GM18498 (cell line): ENCODE measurements at regions not wholly inside any gene's neighbourhood (a gene's known extent, or its start where the extent isn't known, plus 50 kb on each side); places are given as distances from the start of the nearest gene placed in this dataset.
A peak's percentile ranks its signal among the peaks of the same experiment; 100 is the strongest.
"Not testable (repeated sequence)": the region's sequence is repeated elsewhere in the genome, so short reads cannot be mapped to it uniquely, and the experiment has no call there.

Experiments used
- ATAC-seq: cut with Tn5 transposase; IDR thresholded peaks from one replicate; pipeline ENCODE4 v1.9.1; 2021; ENCODE audit warnings: mild to moderate bottlenecking, moderate library complexity; ENCODE audit not compliant: unreplicated experiment

DNA sequence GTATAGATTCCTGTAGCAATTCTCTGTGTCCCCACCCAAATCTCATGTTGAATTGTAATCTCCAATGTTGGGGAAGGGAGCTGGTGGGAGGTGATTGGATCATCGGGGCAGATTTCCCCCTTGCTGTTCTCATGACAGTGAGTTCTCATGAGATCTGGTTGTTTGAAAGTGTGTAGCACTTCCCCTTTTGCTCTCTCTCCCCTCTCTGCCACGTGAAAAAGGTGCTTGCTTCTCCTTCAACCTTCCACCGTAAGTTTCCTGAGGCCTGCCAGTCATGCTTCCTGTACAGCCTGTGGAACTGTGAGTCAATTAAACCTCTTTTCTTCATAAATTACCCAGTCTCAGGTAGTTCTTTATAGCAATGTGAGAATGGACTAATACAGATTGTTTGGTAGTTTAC, 175.3 kb upstream of the ACO1 start:
- ATAC-seq = not testable (repeated sequence)

DNA sequence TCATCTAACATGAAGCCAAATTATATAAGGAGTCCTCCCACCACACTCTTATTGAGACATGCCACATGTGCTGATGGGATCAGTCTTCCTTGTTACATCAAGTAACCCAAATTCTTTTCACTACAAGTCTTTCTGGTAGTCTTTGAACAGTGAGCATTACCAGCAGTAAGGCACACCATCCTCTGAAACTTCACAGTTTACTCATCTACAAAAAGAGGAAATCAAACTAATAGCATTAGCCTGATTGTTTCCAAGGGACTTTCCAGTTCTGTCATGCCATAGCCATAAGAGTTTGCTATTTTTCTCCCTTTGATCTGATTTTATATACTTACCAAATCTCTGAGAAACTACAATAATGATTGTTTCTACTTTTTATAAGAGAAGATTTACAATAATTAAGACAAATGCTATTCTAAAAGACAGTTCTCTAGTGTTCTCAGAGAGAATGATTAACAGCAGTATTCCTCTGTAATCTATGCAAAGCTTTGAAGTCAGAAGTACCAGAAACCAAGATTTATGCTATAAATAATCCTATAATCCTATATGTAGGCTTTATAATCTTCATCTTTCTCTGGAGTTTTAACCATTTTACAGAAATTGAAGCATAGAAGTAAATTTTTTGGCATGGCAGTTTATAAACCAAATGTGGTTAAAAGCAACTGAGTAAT, 166.2 kb upstream of the ACO1 start:
- ATAC-seq = peak; percentile 99

DNA sequence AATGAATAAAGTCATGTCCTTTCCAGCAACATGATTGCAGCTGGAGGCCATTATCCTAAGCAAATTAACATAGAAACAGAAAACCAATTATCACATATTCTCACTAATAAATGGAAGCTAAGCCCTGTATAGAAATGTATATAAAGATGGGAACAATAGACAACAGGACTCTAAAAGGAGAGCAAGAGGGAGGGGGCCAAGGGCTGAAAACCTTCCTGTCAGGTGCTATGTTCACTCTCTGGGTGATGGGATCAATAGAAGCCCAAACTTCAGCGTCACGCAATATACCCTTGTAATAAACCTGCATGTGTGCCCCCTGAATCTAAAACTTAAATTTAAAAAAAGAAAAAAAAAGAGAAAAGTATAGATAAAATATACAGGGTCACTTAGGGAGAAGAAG, 163.7 kb upstream of the ACO1 start:
- ATAC-seq = no peak

DNA sequence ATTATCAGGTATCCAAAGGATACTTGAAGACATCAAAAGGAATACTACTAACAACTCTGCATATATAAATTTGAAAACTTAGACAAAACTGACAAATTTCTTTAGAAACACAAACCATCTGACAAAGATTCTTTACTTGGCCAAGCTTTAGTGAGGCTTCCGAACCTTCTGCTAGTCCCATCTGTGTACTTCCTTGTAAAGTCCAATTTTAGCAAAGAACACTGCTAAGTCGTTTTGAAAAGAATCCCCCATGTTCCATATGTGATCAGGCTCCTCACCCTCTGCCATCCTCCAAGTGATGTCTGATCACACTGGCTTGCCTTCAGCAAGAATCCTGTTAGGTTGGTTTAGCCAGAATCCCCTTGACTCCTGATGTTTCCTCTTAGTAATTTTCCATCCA, 150.0 kb upstream of the ACO1 start:
- ATAC-seq = no peak

- no peak for ATAC-seq
Observed at GRCh38 chr9:32247168-32247567, 137.3 kb upstream of the ACO1 start.

GRCh38 chr9:32248189-32248712, 136.2 kb upstream of the ACO1 start:
- ATAC-seq = no peak

DNA sequence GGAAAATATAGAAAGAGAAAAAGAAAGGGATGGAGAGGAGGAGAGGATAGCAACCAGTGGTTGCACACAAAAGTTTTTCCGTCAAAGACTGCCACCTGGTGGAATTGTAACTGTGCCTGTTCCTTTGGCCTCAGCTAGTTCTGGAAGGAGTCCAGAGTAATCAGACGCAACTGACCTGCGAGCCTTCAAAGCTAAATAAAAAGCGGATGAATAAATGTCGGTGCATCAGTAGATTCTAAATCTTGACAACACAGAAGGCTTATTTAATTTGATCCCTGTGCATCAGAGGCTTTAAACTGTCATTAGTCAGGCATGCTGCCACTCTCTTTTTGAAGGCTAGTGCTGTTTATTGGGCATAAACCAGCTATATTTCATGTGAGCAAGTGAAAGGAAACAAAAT, 132.9 kb upstream of the ACO1 start:
- peak; percentile 93 for ATAC-seq

- ATAC-seq = no peak
Observed at GRCh38 chr9:32253731-32254130, 130.7 kb upstream of the ACO1 start.

GRCh38 chr9:32255026-32255425, 129.4 kb upstream of the ACO1 start:
- no peak for ATAC-seq

DNA sequence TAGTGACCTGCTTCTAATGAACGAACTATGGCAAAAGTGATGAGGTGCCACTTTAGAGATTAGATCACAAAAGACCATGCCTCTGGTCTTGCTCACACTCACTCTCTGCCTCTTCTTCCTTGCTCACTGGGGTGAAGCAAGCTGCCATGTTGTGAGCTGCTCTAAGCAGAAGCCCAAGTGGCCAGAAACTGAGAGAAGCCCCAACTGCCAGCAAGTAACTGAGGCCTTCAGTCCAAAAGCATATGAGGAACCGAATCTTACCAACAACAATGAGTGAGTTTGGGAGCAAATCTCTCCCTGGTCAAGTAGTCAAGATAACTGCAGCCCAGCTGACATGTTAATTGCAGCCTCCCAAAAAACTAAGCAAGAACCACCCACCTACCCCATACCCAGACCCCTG, 126.0 kb upstream of the ACO1 start:
- no peak for ATAC-seq

GRCh38 chr9:32260151-32260862, 124.1 kb upstream of the ACO1 start:
- no peak for ATAC-seq

GRCh38 chr9:32264170-32264864, 120.1 kb upstream of the ACO1 start:
- ATAC-seq = no peak

DNA sequence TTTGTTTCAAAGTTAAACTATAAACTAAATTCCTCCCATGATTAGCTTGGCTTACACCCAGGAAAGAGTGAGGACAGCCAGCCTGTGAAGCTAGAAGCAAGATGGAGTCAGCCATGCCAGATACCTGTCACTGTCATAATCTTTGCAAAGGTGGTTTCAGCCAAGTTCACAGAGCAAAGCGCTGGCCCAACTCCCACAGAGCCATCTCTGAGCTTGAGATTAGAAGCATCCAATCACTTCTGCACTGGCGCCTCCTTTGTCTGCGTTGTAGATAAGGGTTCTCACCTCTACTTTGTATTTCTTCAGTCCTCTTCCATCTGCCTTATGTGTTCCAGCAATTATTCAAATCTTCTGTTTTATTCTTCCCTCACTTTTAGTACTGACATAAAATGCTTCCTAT, 119.4 kb upstream of the ACO1 start:
- no peak for ATAC-seq

- ATAC-seq = no peak
Observed at GRCh38 chr9:32278991-32279390, 105.5 kb upstream of the ACO1 start.

GRCh38 chr9:32289756-32290155, 94.7 kb upstream of the ACO1 start:
- ATAC-seq = no peak

- no peak for ATAC-seq
Observed at GRCh38 chr9:32291370-32291769, 93.1 kb upstream of the ACO1 start.

- ATAC-seq = no peak
Observed at GRCh38 chr9:32292611-32293010, 91.8 kb upstream of the ACO1 start.

DNA sequence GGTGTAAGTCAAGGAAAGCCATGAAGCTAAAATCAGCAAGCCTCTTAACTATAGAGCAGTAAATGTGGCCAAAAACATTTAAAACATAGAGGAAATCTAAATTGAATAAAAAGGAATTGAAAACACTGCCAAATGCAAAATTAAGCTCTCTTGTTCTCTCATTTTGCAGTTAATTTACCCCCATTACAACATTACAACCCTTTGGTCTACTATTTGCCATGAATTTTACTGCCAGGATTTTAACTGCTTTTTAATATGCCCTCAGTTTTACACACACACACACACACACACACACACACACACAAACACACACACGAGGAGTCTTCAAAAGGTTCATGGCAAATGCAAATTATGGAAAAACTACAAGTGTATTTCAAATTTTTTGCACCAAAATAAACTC, 91.4 kb upstream of the ACO1 start:
- no peak for ATAC-seq

DNA sequence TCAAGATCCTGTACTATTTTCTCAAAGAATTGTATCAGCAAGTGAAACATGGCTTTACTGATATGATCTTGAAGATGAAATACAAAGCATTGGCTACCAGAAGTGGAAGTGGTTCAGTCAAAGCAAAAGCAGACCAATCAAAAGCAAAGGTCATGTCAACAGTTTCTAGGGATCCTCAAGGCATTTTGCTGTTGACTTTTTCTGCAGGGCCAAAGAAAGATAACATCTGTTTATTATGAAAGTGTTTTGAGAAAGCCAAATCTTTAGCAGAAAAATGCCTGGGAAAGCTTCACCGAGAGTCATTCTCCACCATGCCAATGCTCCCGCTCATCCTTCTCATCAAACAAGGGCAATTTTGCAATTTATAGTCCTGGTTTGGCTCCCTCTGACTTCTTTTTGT, 90.3 kb upstream of the ACO1 start:
- no peak for ATAC-seq

DNA sequence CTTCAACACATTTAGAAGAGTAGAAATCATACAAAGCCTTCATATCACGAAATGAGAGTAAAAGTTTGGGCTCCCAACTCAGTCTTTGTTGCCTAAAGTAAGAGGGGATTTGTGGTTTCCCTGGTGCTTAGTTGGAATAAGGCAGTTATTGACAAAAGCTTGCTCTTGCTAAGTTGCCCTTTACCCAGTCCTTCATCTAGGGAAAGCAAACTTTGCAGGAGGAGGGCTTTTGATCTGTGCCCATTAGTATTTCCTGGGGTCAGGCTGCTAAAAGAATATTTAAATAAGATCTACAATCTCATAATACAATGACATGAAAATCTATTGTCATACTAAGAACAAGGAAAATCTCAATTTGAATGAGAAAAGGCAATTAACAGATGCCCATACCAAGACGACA, 84.1 kb upstream of the ACO1 start:
- ATAC-seq = no peak

DNA sequence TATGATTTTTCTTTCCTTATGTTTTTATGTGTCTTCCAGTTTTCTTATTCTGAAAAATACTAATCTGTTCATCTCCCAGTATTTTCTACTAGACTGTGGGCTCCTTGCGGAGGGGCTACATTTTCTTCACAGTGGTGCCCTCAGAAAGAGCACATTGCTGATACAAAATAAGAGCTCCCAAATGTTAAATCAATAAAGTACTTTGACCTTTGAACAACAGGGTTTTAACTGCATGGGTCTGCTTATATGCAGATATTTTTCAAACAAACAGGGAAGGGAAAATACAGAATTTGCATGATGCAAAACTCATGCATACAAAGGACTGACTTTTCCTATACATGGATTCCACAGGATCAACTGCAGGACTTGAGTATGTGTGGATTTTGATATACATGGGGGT, 79.9 kb upstream of the ACO1 start:
- ATAC-seq = no peak

DNA sequence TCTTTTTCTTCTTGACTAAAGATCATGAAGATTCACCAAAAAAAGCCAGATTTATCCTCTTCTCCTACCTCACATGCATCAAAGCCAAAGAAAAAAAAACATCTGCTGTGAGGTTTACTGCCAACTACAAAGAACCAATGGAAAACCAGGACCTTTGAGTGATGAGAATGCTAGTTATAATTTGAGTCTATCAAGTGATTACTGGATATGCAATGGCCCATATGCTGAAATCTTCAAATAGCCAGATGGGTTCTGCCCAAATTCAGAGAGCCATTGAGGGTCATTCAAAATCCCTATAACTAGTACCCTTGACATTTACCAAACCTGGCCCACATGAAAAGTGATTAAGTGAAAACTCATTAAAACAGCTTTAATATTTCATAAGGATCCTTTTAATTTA, 78.4 kb upstream of the ACO1 start:
- no peak for ATAC-seq
